ENCODE measurements at regions not wholly inside any gene's neighbourhood (a gene's known extent, or its start where the extent isn't known, plus 50 kb on each side); places are given as distances from the start of the nearest gene placed in this dataset.

- Histone ChIP-seq H3K36me3 (no peaks in the 10 kb centered on the region), H3K9me3 (no peaks in the 10 kb centered on the region), H3K4me3 (no peak overlapping the region), H3K27ac (no peak overlapping the region), H3K4me1 (no peaks in the 10 kb centered on the region), H3K27me3 (no peaks in the 10 kb centered on the region)
- ATAC-seq = no peak
- intact Hi-C loops (cut with DNase I) = no loop called here
- TF ChIP-seq CTCF (IDR thresholded peaks at IDR 0.05) = no peak
- no peak for DNase-seq
These were observed 169.1 kb downstream of the YTHDC2 start for GRCh38 chr5:113682497-113683136.

GRCh38 chr5:113683211-113683610, 169.7 kb downstream of the YTHDC2 start:
- DNase-seq = no peak
- ATAC-seq = no peak
- no peak for TF ChIP-seq CTCF (IDR thresholded peaks at IDR 0.05)

GRCh38 chr5:113686599-113686998, 173.1 kb downstream of the YTHDC2 start:
- TF ChIP-seq CTCF (IDR thresholded peaks at IDR 0.05) = no peak
- no peak for DNase-seq
- H3K4me1 ChIP-seq = no peaks in the 10 kb centered on the region
- H3K4me3 ChIP-seq = no peak overlapping the region
- H3K27ac ChIP-seq = no peak overlapping the region
- no peak for ATAC-seq
- intact Hi-C loops (cut with DNase I) = no loop called here
- H3K27me3 ChIP-seq = no peaks in the 10 kb centered on the region
- H3K36me3 ChIP-seq = no peaks in the 10 kb centered on the region
- no peaks in the 10 kb centered on the region for H3K9me3 ChIP-seq

More at GRCh38 chr5:113683211-113683610, 169.7 kb downstream of the YTHDC2 start:
- Histone ChIP-seq H3K9me3 (no peaks in the 10 kb centered on the region), H3K27me3 (no peaks in the 10 kb centered on the region), H3K27ac (no peak overlapping the region), H3K4me1 (no peaks in the 10 kb centered on the region), H3K36me3 (no peaks in the 10 kb centered on the region), H3K4me3 (no peak overlapping the region)
- intact Hi-C loops (cut with DNase I) = no loop called here

- Histone ChIP-seq H3K36me3 (no peaks in the 10 kb centered on the region), H3K27me3 (peaks cover 8% of the 10 kb centered on the region), H3K4me3 (no peak overlapping the region), H3K9me3 (no peaks in the 10 kb centered on the region), H3K27ac (no peak overlapping the region), H3K4me1 (no peaks in the 10 kb centered on the region)
- no peak for TF ChIP-seq CTCF (IDR thresholded peaks at IDR 0.05)
- ATAC-seq (no peak), DNase-seq (no peak)
- intact Hi-C loops (cut with DNase I) = no loop called here
These were observed 176.2 kb downstream of the YTHDC2 start for GRCh38 chr5:113689647-113690046.

GRCh38 chr5:113692466-113692865, 179.0 kb downstream of the YTHDC2 start:
- Histone ChIP-seq H3K36me3 (no peaks in the 10 kb centered on the region), H3K4me1 (no peaks in the 10 kb centered on the region), H3K9me3 (no peaks in the 10 kb centered on the region), H3K4me3 (no peak overlapping the region), H3K27me3 (peaks cover 8% of the 10 kb centered on the region), H3K27ac (no peak overlapping the region)
- no peak for DNase-seq
- intact Hi-C loops (cut with DNase I) = no loop called here
- no peak for ATAC-seq
- TF ChIP-seq CTCF (IDR thresholded peaks at IDR 0.05) = no peak
